ENCODE measurements at regions not wholly inside any gene's neighbourhood (a gene's known extent, or its start where the extent isn't known, plus 50 kb on each side); places are given as distances from the start of the nearest gene placed in this dataset.

DNA sequence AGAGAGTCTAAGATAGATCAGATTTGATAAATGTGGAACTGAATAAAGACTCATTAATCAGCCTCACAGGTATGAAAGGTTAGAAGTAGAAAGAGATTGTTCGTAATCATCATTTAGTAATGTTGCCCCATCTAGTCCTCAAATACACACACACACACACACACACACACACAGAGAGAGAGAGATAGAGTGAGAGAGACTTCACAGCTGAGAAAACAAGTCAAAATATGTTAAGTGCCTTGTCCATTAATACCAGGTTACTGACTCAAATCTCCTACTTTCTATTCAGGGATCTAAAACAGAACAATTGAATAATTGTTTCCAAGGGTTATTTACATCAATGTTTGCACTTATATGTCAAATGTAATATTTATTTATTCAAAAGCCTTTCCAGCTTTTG lies 284.6 kb downstream of the MRPS30 start:
- TF ChIP-seq, protein P1, sequence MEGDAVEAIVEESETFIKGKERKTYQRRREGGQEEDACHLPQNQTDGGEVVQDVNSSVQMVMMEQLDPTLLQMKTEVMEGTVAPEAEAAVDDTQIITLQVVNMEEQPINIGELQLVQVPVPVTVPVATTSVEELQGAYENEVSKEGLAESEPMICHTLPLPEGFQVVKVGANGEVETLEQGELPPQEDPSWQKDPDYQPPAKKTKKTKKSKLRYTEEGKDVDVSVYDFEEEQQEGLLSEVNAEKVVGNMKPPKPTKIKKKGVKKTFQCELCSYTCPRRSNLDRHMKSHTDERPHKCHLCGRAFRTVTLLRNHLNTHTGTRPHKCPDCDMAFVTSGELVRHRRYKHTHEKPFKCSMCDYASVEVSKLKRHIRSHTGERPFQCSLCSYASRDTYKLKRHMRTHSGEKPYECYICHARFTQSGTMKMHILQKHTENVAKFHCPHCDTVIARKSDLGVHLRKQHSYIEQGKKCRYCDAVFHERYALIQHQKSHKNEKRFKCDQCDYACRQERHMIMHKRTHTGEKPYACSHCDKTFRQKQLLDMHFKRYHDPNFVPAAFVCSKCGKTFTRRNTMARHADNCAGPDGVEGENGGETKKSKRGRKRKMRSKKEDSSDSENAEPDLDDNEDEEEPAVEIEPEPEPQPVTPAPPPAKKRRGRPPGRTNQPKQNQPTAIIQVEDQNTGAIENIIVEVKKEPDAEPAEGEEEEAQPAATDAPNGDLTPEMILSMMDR (IDR thresholded peaks at IDR 0.05; ENCODE audit: low read depth, low read length), result no peak
- no peak overlapping the region for H3K4me3 ChIP-seq (ENCODE audit: low read depth, low read length)

DNA sequence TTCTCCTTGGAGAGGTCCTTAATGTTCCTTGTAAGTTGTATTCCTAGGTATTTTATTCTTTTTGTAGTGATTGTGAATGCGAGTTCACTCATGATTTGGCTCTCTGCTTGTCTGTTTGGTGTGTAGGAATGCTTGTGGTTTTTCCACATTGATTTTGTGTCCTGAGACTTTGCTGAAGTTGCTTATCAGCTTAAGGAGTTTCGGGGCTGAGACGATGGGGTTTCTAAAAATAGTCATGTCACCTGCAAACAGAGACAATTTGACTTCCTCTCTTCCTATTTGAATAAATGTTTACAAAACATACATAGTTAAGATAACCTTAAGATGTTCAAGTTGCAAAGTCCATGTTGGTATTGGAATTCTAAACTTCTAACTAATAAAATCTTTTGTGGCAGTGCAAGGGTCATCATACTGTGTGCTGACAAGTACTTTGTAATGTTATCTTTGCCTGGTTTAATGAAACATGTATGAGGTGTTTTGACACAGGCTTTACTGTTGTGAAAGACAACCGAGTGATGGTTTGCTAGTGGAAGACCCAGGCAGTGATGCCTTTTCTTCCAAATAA lies 286.2 kb downstream of the MRPS30 start:
- TF ChIP-seq, protein P1 (IDR thresholded peaks at IDR 0.05; ENCODE audit: low read depth, low read length), result no peak

DNA sequence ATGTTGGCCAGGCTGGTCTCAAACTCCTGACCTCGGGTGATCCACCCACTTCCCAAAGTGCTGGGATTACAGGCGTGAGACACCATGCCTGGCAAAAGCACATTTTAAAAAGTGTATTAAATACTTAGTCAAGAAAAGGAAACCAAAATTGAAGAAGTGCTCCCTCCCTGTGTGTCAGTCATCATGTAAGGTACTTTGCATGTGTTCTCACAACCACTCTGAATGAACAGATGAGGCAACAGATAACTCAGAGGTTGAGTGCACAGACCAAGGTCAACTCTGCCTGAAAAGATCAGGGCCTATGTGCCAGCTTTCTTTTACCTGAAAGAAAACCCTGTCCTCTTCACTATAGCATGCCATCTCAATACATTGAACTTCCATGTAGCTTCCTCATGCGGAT lies 289.7 kb downstream of the MRPS30 start:
- TF ChIP-seq, protein P1 (IDR thresholded peaks at IDR 0.05; ENCODE audit: low read depth, low read length), result no peak
- H3K4me3 ChIP-seq (ENCODE audit: low read depth, low read length), result no peak overlapping the region

More for the DNA sequence above, 286.2 kb downstream of the MRPS30 start:
- H3K4me3 ChIP-seq (ENCODE audit: low read depth, low read length), result no peak overlapping the region

DNA sequence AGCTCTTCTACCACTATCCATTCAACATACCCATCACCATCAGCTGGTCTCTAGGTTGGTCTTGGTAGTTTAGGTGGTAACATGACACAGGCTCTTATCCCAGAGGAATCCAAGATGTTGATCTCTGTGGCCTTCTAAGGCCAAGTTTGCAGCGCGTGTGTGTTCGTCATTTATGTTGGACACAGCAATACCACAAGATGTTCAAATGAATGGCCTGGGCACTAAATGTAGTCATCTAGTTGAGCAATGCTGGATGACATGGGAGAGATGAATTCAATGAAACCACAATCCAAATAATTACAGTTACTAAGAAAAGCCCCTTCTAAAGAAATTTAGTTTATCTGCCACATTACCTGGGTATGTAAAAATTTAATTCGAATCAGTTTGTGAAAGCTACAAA lies 292.4 kb downstream of the MRPS30 start:
- no peak overlapping the region for H3K4me3 ChIP-seq (ENCODE audit: low read depth, low read length)

DNA sequence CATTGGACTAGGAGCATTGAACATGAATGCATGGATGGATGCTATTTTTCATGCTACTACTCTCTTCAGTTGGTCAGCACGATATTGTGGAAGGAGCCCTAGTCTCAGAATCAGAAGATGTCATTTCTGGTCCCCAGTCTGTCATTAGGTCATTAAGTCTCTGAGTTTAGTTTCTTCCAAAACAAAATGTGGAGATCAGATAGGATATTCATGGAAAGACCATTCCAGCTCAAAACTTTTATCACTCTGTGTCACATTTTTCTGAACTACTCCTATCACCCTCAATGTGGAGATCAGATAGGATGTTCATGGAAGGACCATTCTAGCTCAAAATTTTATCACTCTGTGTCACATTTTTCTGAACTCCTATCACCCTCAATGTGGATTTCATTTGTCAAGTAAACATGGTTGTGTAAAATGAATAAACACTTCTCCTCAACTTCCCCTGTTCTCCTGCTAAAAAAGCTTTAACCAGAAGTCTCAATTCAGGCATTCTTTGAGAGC lies 296.8 kb downstream of the MRPS30 start:
- H3K4me3 ChIP-seq (ENCODE audit: low read depth, low read length), result no peak overlapping the region
- TF ChIP-seq, protein P1 (IDR thresholded peaks at IDR 0.05; ENCODE audit: low read depth, low read length), result no peak

More for the DNA sequence above, 292.4 kb downstream of the MRPS30 start:
- TF ChIP-seq, protein P1 (IDR thresholded peaks at IDR 0.05; ENCODE audit: low read depth, low read length), result no peak

DNA sequence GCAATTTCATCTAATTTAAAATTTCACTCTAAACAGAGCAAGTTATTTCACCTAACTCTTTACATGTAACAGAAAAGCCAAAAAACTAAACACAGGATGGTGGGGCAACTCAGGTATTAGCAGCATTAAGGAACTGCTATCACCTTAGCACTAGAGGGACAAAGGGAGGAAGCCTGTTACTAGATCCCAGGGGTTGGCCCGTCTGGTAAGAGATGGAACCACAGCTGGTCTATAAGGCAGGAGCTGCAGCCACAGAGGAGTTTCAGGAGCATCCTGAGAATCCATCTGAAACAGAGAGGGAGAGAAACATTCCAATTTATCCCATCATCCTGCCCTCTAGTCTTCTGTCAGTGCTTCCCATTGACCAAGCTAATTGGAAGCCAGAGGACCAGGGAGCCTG lies 300.3 kb downstream of the MRPS30 start:
- no peak overlapping the region for H3K4me3 ChIP-seq (ENCODE audit: low read depth, low read length)
- TF ChIP-seq, protein P1 (IDR thresholded peaks at IDR 0.05; ENCODE audit: low read depth, low read length), result no peak

DNA sequence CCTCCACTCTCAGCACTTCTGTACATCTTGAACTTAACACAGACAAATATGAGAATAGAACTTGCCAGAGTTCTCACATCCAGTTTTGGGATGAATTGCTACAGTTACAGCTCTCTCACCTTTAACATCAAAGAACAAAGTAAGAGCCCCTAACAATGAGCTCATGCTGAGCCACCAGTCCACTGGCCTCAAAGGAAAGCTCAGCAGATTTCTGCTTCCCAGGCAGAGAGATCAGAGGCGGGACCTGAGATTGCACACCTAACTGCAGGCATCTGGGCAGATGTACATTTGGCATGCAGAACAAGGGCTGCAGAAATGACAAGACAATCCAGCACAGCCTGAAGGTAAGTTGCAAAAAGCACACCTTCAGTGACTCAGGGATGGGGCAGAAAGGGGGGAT lies 300.9 kb downstream of the MRPS30 start:
- H3K4me3 ChIP-seq (ENCODE audit: low read depth, low read length), result no peak overlapping the region
- TF ChIP-seq, protein P1 (IDR thresholded peaks at IDR 0.05; ENCODE audit: low read depth, low read length), result no peak

Data from WI38 (cell line).